ENCODE measurements at regions not wholly inside any gene's neighbourhood (a gene's known extent, or its start where the extent isn't known, plus 50 kb on each side); places are given as distances from the start of the nearest gene placed in this dataset.

GRCh38 chr4:34619531-34620162 lies 1624.7 kb downstream of the ARAP2 start:
- Histone ChIP-seq H3K79me1 (ENCODE audit: low read depth, low read length) (no peaks in the 10 kb centered on the region), H3K23ac (ENCODE audit: insufficient read length) (no peak overlapping the region), H3K4me1 (replicated peaks in 1 of 4; ENCODE audit: control insufficient read depth in 3 of 4, insufficient read depth in 4 of 4, low read length in 3 of 4) (0 out of 7 replicates have a peak, but pooled peaks cover 0 to 2% (median 0%) of the 10 kb centered on the region in 4 experiments), H3K4me2 (ENCODE audit: insufficient read depth in 1 of 2, low read depth in 2 of 2, low read length in 2 of 2) (no peak overlapping the region), H2BK15ac (ENCODE audit: low read length) (no peak overlapping the region), H4K91ac (replicated peaks; ENCODE audit: insufficient read length, low read length) (no peak overlapping the region), H4K20me1 (replicated peaks in 1 of 2; ENCODE audit: control insufficient read depth in 1 of 2, insufficient read depth in 2 of 2, low read length in 2 of 2) (no peaks in the 10 kb centered on the region), H3K18ac (ENCODE audit: extremely low read depth, low read length) (no peak overlapping the region), H3K4ac (replicated peaks; ENCODE audit: insufficient read length, low read depth, low read length) (no peak overlapping the region), H2BK120ac (replicated peaks; ENCODE audit: low read depth, low read length) (no peak overlapping the region), H3K4me3 (ENCODE audit: extremely low read depth in 1 of 4, insufficient read depth in 2 of 4, low read depth in 3 of 4, low read length in 4 of 4) (no peak overlapping the region), H3K36me3 (ENCODE audit: control insufficient read depth in 2 of 4, insufficient read depth in 4 of 4, low read length in 3 of 4) (no peaks in the 10 kb centered on the region), H3K56ac (replicated peaks; ENCODE audit: insufficient read length, low read depth, low read length) (no peak overlapping the region), H4K8ac (ENCODE audit: extremely low read depth, insufficient read depth, low read length) (no peak overlapping the region), H2AFZ (ENCODE audit: low read length) (0 out of 2 replicates have a peak overlapping the region, but pooled peaks have one; percentile 69), H3K9ac (replicated peaks in 1 of 4; ENCODE audit: extremely low read depth in 1 of 4, low read depth in 3 of 4, low read length in 3 of 4) (no peak overlapping the region), H3K23me2 (ENCODE audit: low read depth, low read length) (no peaks in the 10 kb centered on the region), H3K9me3 (ENCODE audit: insufficient read depth in 2 of 2, low read depth in 1 of 2, low read length in 1 of 2) (no peaks in the 10 kb centered on the region), H3K14ac (ENCODE audit: insufficient read length) (no peak overlapping the region), H2BK12ac (ENCODE audit: low read depth, low read length) (no peak overlapping the region), H2BK5ac (ENCODE audit: low read depth, low read length) (no peak overlapping the region), H2AK5ac (ENCODE audit: low read depth, low read length) (no peak overlapping the region), H2BK20ac (ENCODE audit: low read length) (no peak overlapping the region), H3K79me2 (ENCODE audit: control insufficient read depth in 1 of 2, insufficient read depth in 2 of 2, low read length in 2 of 2) (no peaks in the 10 kb centered on the region), H4K5ac (ENCODE audit: insufficient read length, low read depth, low read length) (no peak overlapping the region), H3K27me3 (replicated peaks in 1 of 4; ENCODE audit: control insufficient read depth in 3 of 4, extremely low read depth in 1 of 4, insufficient read depth in 3 of 4, low read length in 3 of 4) (no peaks in the 10 kb centered on the region), H3K27ac (ENCODE audit: low read depth, low read length) (no peak overlapping the region)
- no peak for FAIRE-seq
- WGBS, 2 experiments (ENCODE audit: extremely low coverage in 1 of 2, insufficient coverage in 1 of 2, insufficient read length in 1 of 2, insufficient replicate concordance in 2 of 2, low coverage in 1 of 2, low lambda C conversion rate in 2 of 2, missing lambda C conversion rate in 1 of 2): 86% methylated on average over 6 of the region's 6 CpGs; no CpG with 5 or more reads in 1 of the 2 experiments
- ChIA-PET POLR2A (ENCODE audit: partially characterized antibody) (no interaction called here), CTCF (ENCODE audit: partially characterized antibody) (no interaction called here)
- TF ChIP-seq KDM1A (IDR thresholded peaks at IDR 0.05; ENCODE audit: borderline replicate concordance, low read length) (no peak), CTCF (IDR thresholded peaks at IDR 0.05; ENCODE audit: control extremely low read depth in 1 of 3, insufficient read depth in 1 of 3, low read depth in 1 of 3, low read length in 3 of 3) (no peak), ATF2 (IDR thresholded peaks at IDR 0.05; ENCODE audit: low read length) (no peak), MAFK (IDR thresholded peaks at IDR 0.05; ENCODE audit: low read depth, low read length) (peak; percentile 58), POLR2A (IDR thresholded peaks at IDR 0.05; ENCODE audit: control extremely low read depth in 1 of 2, low read depth in 2 of 2, low read length in 2 of 2) (no peak)
- no peak for DNase-seq (ENCODE audit: low read depth in 1 of 2, low spot score in 2 of 2)
